Osteoblast (primary cell): ENCODE measurements at regions not wholly inside any gene's neighbourhood (a gene's known extent, or its start where the extent isn't known, plus 50 kb on each side); places are given as distances from the start of the nearest gene placed in this dataset.

Experiments used
- DNase-seq: peaks from one replicate; pipeline ENCODE4 v3.0.0; 2011; ENCODE audit warnings: low spot score, mixed read lengths; ENCODE audit not compliant: insufficient read length; ENCODE audit errors: missing footprints
- H2AFZ ChIP-seq: 2 replicates; pipeline ENCODE4 v1.6.0; 2011; ENCODE audit warnings: mild to moderate bottlenecking, low read length
- H3K27ac ChIP-seq: 2 replicates; pipeline ENCODE4 v1.5.1; 2011; ENCODE audit warnings: mild to moderate bottlenecking, low read depth, low read length, moderate library complexity
- H3K27me3 ChIP-seq: 2 replicates; pipeline ENCODE4 v1.6.0; 2012; ENCODE audit warnings: mild to moderate bottlenecking, control low read depth, inconsistent platforms, low read length, moderate library complexity; ENCODE audit not compliant: insufficient read depth
- H3K36me3 ChIP-seq: 2 replicates; pipeline ENCODE4 v1.5.1; 2011; ENCODE audit warnings: mild to moderate bottlenecking, low read length, control low read depth, moderate library complexity; ENCODE audit not compliant: insufficient read depth
- H3K4me1 ChIP-seq: 2 replicates; pipeline ENCODE4 v1.5.1; 2011; ENCODE audit warnings: mild to moderate bottlenecking, low read length, control low read depth, moderate library complexity; ENCODE audit not compliant: insufficient read depth
- H3K4me2 ChIP-seq: 2 replicates; pipeline ENCODE4 v1.6.0; 2011; ENCODE audit warnings: mild to moderate bottlenecking, low read length; ENCODE audit not compliant: insufficient read depth
- H3K4me3 ChIP-seq: fragments of 200-600 bp; sonication (generic); 3 replicates; pipeline ENCODE4 v1.5.1; 2012; ENCODE audit warnings: mild to moderate bottlenecking, low read length, inconsistent platforms; ENCODE audit not compliant: insufficient read depth
- H3K79me2 ChIP-seq: 2 replicates; pipeline ENCODE4 v1.6.0; 2012; ENCODE audit warnings: mild to moderate bottlenecking, low read length, control low read depth, inconsistent platforms; ENCODE audit not compliant: insufficient read depth
- H3K9me3 ChIP-seq: 2 replicates; pipeline ENCODE4 v1.5.1; 2011; ENCODE audit warnings: low read depth, low read length, control low read depth
- H4K20me1 ChIP-seq: 2 replicates; pipeline ENCODE4 v1.6.0; 2012; ENCODE audit warnings: mild to moderate bottlenecking, low read length, control low read depth; ENCODE audit not compliant: insufficient read depth
- TF ChIP-seq, protein P1 (sequence below): IDR thresholded peaks from 2 replicates; pipeline ENCODE4 v1.5.1; 2011; ENCODE audit warnings: mild to moderate bottlenecking, low read depth, low read length, moderate library complexity; ENCODE audit errors: extremely low read depth

DNA sequence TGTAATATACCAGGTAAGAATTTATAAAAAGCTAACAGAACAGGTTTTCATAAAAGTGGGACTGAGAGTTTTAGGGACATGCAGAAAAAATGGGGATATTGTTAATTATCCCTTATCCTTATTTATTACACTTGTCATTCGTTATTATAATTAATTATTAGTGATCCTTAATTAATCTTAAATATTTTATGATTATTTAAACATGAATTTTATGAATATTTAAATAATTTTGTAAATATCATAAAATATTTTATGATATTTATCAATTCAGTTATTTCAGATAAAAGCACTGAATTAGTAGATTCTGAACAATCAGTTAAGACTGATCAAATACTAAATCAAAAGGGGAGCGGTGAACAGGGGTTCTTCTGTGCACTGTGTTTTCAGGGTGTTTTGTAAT, 300.1 kb downstream of the PAX1 start:
- H3K4me2 ChIP-seq: no peak overlapping the region
- TF ChIP-seq, protein P1, sequence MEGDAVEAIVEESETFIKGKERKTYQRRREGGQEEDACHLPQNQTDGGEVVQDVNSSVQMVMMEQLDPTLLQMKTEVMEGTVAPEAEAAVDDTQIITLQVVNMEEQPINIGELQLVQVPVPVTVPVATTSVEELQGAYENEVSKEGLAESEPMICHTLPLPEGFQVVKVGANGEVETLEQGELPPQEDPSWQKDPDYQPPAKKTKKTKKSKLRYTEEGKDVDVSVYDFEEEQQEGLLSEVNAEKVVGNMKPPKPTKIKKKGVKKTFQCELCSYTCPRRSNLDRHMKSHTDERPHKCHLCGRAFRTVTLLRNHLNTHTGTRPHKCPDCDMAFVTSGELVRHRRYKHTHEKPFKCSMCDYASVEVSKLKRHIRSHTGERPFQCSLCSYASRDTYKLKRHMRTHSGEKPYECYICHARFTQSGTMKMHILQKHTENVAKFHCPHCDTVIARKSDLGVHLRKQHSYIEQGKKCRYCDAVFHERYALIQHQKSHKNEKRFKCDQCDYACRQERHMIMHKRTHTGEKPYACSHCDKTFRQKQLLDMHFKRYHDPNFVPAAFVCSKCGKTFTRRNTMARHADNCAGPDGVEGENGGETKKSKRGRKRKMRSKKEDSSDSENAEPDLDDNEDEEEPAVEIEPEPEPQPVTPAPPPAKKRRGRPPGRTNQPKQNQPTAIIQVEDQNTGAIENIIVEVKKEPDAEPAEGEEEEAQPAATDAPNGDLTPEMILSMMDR: no peak

DNA sequence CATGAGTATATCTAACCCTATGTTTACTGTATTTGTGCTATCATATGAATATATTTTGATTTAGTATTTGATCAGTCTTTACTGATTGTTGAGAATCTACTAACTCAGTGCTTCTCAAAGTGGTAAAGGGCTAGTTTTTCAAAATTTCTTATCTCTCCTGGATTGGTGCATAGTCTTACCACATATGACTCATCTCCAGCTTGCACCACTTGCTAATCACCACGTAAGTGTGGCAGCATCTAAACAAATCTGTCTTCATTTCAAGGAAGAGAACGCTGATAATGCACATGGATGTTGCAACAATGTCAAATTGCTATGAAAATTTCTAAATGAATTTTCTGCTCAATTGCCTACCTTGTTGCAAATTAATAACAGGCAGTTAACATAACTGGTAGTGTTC, 299.5 kb downstream of the PAX1 start:
- no peak overlapping the region for H3K4me2 ChIP-seq
- H3K4me3 ChIP-seq: no peak overlapping the region
- no peak for DNase-seq

More for the DNA sequence above, 300.1 kb downstream of the PAX1 start:
- no peaks in the 10 kb centered on the region for H3K36me3 ChIP-seq
- H3K27ac ChIP-seq: no peak overlapping the region
- no peaks in the 10 kb centered on the region for H4K20me1 ChIP-seq
- H3K79me2 ChIP-seq: no peaks in the 10 kb centered on the region
- no peaks in the 10 kb centered on the region for H3K27me3 ChIP-seq
- no peak overlapping the region for H2AFZ ChIP-seq
- H3K4me3 ChIP-seq: no peak overlapping the region
- H3K9me3 ChIP-seq: no peaks in the 10 kb centered on the region
- no peak for DNase-seq
- no peaks in the 10 kb centered on the region for H3K4me1 ChIP-seq

DNA sequence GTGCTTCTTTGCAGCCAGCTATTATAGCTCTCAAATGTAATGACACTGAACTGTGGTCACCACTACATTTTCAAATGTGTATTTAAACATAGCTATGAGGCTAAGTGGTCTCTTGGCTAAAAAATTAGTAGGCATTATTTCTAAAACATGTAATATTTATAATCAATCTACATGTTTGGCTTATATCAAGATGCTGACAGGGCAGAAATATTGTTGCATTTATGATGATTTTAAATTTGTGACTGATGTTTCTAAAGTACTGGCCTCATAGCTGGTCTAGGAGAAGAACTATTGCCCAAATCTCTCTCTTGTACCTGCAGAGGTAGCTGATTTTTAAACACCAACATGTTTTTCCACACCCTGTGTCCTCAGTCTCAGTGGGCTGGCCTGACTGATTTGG, 298.2 kb downstream of the PAX1 start:
- Histone ChIP-seq H3K4me2 (no peak overlapping the region), H2AFZ (no peak overlapping the region), H3K36me3 (no peaks in the 10 kb centered on the region), H3K4me3 (no peak overlapping the region), H4K20me1 (no peaks in the 10 kb centered on the region), H3K9me3 (no peaks in the 10 kb centered on the region), H3K4me1 (no peaks in the 10 kb centered on the region), H3K79me2 (no peaks in the 10 kb centered on the region), H3K27ac (no peak overlapping the region), H3K27me3 (no peaks in the 10 kb centered on the region)
- no peak for DNase-seq
- TF ChIP-seq, protein P1: no peak

More for the DNA sequence above, 299.5 kb downstream of the PAX1 start:
- TF ChIP-seq, protein P1: no peak
- Histone ChIP-seq H3K9me3 (no peaks in the 10 kb centered on the region), H3K27ac (no peak overlapping the region), H3K79me2 (no peaks in the 10 kb centered on the region), H3K36me3 (no peaks in the 10 kb centered on the region), H2AFZ (no peak overlapping the region), H4K20me1 (no peaks in the 10 kb centered on the region), H3K27me3 (no peaks in the 10 kb centered on the region), H3K4me1 (no peaks in the 10 kb centered on the region)

DNA sequence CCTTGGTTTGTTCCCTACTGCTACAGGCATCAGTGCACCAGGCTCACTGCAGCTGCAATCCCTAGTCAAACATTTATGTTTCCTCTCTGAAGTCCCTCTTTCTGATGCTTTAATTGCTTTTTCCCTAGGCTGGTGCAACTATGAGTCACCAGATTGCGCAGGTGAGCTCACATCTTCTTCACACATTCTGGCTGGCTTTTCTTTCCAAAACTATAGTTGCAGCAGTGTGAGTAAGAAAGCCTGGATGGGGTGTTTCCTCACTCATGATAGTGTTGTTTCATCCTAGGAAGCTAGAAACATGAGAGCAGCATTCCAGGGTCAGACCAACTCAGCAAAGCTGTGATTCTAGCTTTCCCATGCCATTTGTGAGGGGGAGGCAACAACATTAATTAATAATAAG, 296.4 kb downstream of the PAX1 start:
- no peaks in the 10 kb centered on the region for H3K79me2 ChIP-seq
- TF ChIP-seq, protein P1: no peak
- DNase-seq: no peak
- H3K27ac ChIP-seq: no peak overlapping the region
- no peaks in the 10 kb centered on the region for H3K4me1 ChIP-seq
- H3K9me3 ChIP-seq: no peaks in the 10 kb centered on the region
- no peak overlapping the region for H2AFZ ChIP-seq
- H3K4me2 ChIP-seq: no peak overlapping the region
- no peak overlapping the region for H3K4me3 ChIP-seq
- no peaks in the 10 kb centered on the region for H3K36me3 ChIP-seq
- H4K20me1 ChIP-seq: no peaks in the 10 kb centered on the region
- H3K27me3 ChIP-seq: no peaks in the 10 kb centered on the region
